H1 (cell line): ENCODE measurements at regions not wholly inside any gene's neighbourhood (a gene's known extent, or its start where the extent isn't known, plus 50 kb on each side); places are given as distances from the start of the nearest gene placed in this dataset.

Source experiments
- CTCF ChIA-PET: fragments of 300-600 bp; sonication (Branson Sonifier 250); formaldehyde crosslinking; loops from one replicate; lab custom pipeline; 2021; ENCODE audit not compliant: partially characterized antibody; lab: Charles Lee
- POLR2A ChIA-PET: fragments of 300-600 bp; sonication (Branson Sonifier 250); formaldehyde crosslinking; loops from one replicate; lab custom pipeline; 2021; ENCODE audit warnings: inconsistent platforms; ENCODE audit not compliant: partially characterized antibody; lab: Charles Lee
- DNase-seq, 2 experiments: peaks; one replicate each; pipeline versions ENCODE4 v3.0.0 to v3.0.0-alpha.2; 2010 to 2022; ENCODE audit warnings: low spot score in 2 of 2, low read depth in 1 of 2, mixed read lengths in 1 of 2
- FAIRE-seq: peaks from 2 replicates; lab custom pipeline; 2011; peaks lifted over from hg19 to GRCh38; lab: Jason Lieb, UNC
- H2AFZ ChIP-seq: 2 replicates; pipeline ENCODE4 v1.8.1; 2012; ENCODE audit warnings: low read length, inconsistent platforms
- H2AK5ac ChIP-seq: 2 replicates; pipeline ENCODE4 v1.6.1; 2013; ENCODE audit warnings: low read depth, low read length
- H2BK120ac ChIP-seq: replicated peaks from 2 replicates; pipeline ENCODE3; 2013; ENCODE audit warnings: low read depth, low read length, inconsistent platforms
- H2BK12ac ChIP-seq: 2 replicates; pipeline ENCODE4 v1.6.1; 2013; ENCODE audit warnings: low read depth, low read length
- H2BK15ac ChIP-seq: 2 replicates; pipeline ENCODE4 v1.6.1; 2013; ENCODE audit warnings: low read length
- H2BK20ac ChIP-seq: 2 replicates; pipeline ENCODE4 v1.6.1; 2013; ENCODE audit warnings: low read length
- H2BK5ac ChIP-seq: 2 replicates; pipeline ENCODE4 v1.6.1; 2013; ENCODE audit warnings: low read depth, low read length
- H3K14ac ChIP-seq: 2 replicates; pipeline ENCODE4 v1.6.1; 2013; ENCODE audit warnings: inconsistent platforms; ENCODE audit not compliant: insufficient read length
- H3K18ac ChIP-seq: 2 replicates; pipeline ENCODE4 v1.6.1; 2013; ENCODE audit warnings: low read length; ENCODE audit errors: extremely low read depth
- H3K23ac ChIP-seq: 2 replicates; pipeline ENCODE4 v1.6.1; 2013; ENCODE audit warnings: inconsistent platforms; ENCODE audit not compliant: insufficient read length
- H3K23me2 ChIP-seq: 2 replicates; pipeline ENCODE4 v1.6.1; 2013; ENCODE audit warnings: low read depth, low read length
- H3K27ac ChIP-seq: 2 replicates; pipeline ENCODE4 v1.6.1; 2011; ENCODE audit warnings: low read depth, low read length, inconsistent platforms
- H3K27me3 ChIP-seq, 4 experiments: replicated peaks in 1 of 4; 1 replicate in 1 of 4; 2 replicates in 3 of 4; pipeline versions ENCODE4 v1.6.1 to v1.8.1; 2011 to 2013; ENCODE audit warnings: low read length in 3 of 4, mild to moderate bottlenecking in 3 of 4, inconsistent platforms in 2 of 4, mixed read lengths in 2 of 4, moderate library complexity in 1 of 4; ENCODE audit not compliant: control insufficient read depth in 3 of 4, insufficient read depth in 3 of 4; ENCODE audit errors: extremely low read depth in 1 of 4
- H3K36me3 ChIP-seq, 4 experiments: 2 replicates each; pipeline versions ENCODE4 v1.6.1 to v1.8.1; 2011 to 2013; ENCODE audit warnings: mild to moderate bottlenecking in 4 of 4, low read length in 3 of 4, moderate library complexity in 2 of 4, control low read depth in 1 of 4, inconsistent platforms in 1 of 4; ENCODE audit not compliant: insufficient read depth in 4 of 4, control insufficient read depth in 2 of 4
- H3K4ac ChIP-seq: replicated peaks from 2 replicates; pipeline ENCODE3; 2013; ENCODE audit warnings: low read length, low read depth, mixed read lengths, inconsistent platforms; ENCODE audit not compliant: insufficient read length
- H3K4me1 ChIP-seq, 4 experiments: replicated peaks in 1 of 4; 1 replicate in 1 of 4; 2 replicates in 3 of 4; pipeline versions ENCODE4 v1.6.1 to v1.8.1; 2011 to 2013; ENCODE audit warnings: low read length in 3 of 4, inconsistent platforms in 2 of 4, mixed read lengths in 1 of 4; ENCODE audit not compliant: insufficient read depth in 4 of 4, control insufficient read depth in 3 of 4
- H3K4me2 ChIP-seq, 2 experiments: 2 replicates each; pipeline versions ENCODE4 v1.6.1 to v1.8.1; 2011 to 2013; ENCODE audit warnings: low read depth in 2 of 2, low read length in 2 of 2, control low read depth in 1 of 2, inconsistent platforms in 1 of 2, mild to moderate bottlenecking in 1 of 2; ENCODE audit not compliant: insufficient read depth in 1 of 2
- H3K4me3 ChIP-seq, 4 experiments: fragments of 200-600, 300-600 bp in 1 of 4; sonication (generic), shearing (Covaris generic), sonication (Bioruptor Twin) in 1 of 4; 2 replicates each; pipeline versions ENCODE4 v1.5.1 to v1.8.1; 2011 to 2016; ENCODE audit warnings: low read length in 4 of 4, low read depth in 3 of 4, control low read depth in 2 of 4, inconsistent platforms in 2 of 4, mild to moderate bottlenecking in 2 of 4, mixed read lengths in 1 of 4, moderate library complexity in 1 of 4; ENCODE audit not compliant: insufficient read depth in 2 of 4; ENCODE audit errors: extremely low read depth in 1 of 4
- H3K56ac ChIP-seq: replicated peaks from 2 replicates; pipeline ENCODE3; 2013; ENCODE audit warnings: low read depth, mild to moderate bottlenecking, mixed read lengths, low read length, inconsistent platforms; ENCODE audit not compliant: insufficient read length
- H3K79me1 ChIP-seq: 2 replicates; pipeline ENCODE4 v1.6.1; 2013; ENCODE audit warnings: low read depth, low read length, control low read depth
- H3K79me2 ChIP-seq, 2 experiments: 2 replicates each; pipeline versions ENCODE4 v1.6.1 to v1.8.1; 2012 to 2013; ENCODE audit warnings: low read length in 2 of 2, mild to moderate bottlenecking in 2 of 2, inconsistent platforms in 1 of 2; ENCODE audit not compliant: insufficient read depth in 2 of 2, control insufficient read depth in 1 of 2
- H3K9ac ChIP-seq, 4 experiments: replicated peaks in 1 of 4; 1 replicate in 1 of 4; 2 replicates in 3 of 4; pipeline versions ENCODE4 v1.6.1 to v1.8.1; 2011 to 2013; ENCODE audit warnings: low read depth in 3 of 4, low read length in 3 of 4, control low read depth in 2 of 4, mild to moderate bottlenecking in 2 of 4, moderate library complexity in 2 of 4, inconsistent platforms in 1 of 4; ENCODE audit errors: extremely low read depth in 1 of 4
- H3K9me3 ChIP-seq, 2 experiments: 2 replicates each; pipeline versions ENCODE4 v1.6.1 to v1.8.1; 2012 to 2013; ENCODE audit warnings: mild to moderate bottlenecking in 2 of 2, moderate library complexity in 2 of 2, control low read depth in 1 of 2, inconsistent platforms in 1 of 2, low read depth in 1 of 2, low read length in 1 of 2, mixed read lengths in 1 of 2; ENCODE audit not compliant: insufficient read depth in 2 of 2
- H4K20me1 ChIP-seq, 2 experiments: replicated peaks in 1 of 2; 2 replicates each; pipeline versions ENCODE3 to v1.8.1; 2011 to 2013; ENCODE audit warnings: inconsistent platforms in 2 of 2, low read length in 2 of 2, mild to moderate bottlenecking in 1 of 2; ENCODE audit not compliant: insufficient read depth in 2 of 2, control insufficient read depth in 1 of 2
- H4K5ac ChIP-seq: 2 replicates; pipeline ENCODE4 v1.6.1; 2013; ENCODE audit warnings: low read length, low read depth, mixed read lengths, inconsistent platforms; ENCODE audit not compliant: insufficient read length
- H4K8ac ChIP-seq: 2 replicates; pipeline ENCODE4 v1.8.0; 2013; ENCODE audit warnings: mild to moderate bottlenecking, moderate library complexity, low read length, inconsistent platforms; ENCODE audit not compliant: insufficient read depth; ENCODE audit errors: extremely low read depth
- H4K91ac ChIP-seq: replicated peaks from 2 replicates; pipeline ENCODE3; 2013; ENCODE audit warnings: low read length, mixed read lengths, inconsistent platforms; ENCODE audit not compliant: insufficient read length
- E2F6 ChIP-seq: IDR thresholded peaks from 2 replicates; pipeline ENCODE4 v1.6.1; 2012; ENCODE audit warnings: inconsistent platforms
- PHF8 ChIP-seq: fragments of 200-600 bp; sonication (generic); conservative IDR thresholded peaks from 2 replicates; pipeline ENCODE4 v1.7.1; 2012; ENCODE audit warnings: low read depth, mild to moderate bottlenecking, inconsistent platforms, low read length, moderate library complexity
- SUZ12 ChIP-seq: fragments of 200-600 bp; sonication (generic); IDR thresholded peaks from 2 replicates; pipeline ENCODE4 v1.6.1; 2012; ENCODE audit warnings: mild to moderate bottlenecking, inconsistent platforms, low read length, moderate library complexity, mixed read lengths
- TBP ChIP-seq: IDR thresholded peaks from 2 replicates; pipeline ENCODE4 v1.6.1; 2011; ENCODE audit warnings: low read depth, low read length, improper control_type of control experiment
- whole genome bisulfite sequencing, 2 experiments: shearing (Covaris generic) in 1 of 2; methylation state at CpG; one replicate each; pipeline versions ENCODE4 v1.1.6 to v1.1.7; 2013 to 2015; ENCODE audit warnings: low lambda C conversion rate in 2 of 2, mixed read lengths in 2 of 2, inconsistent platforms in 1 of 2, low coverage in 1 of 2, missing lambda C conversion rate in 1 of 2; ENCODE audit not compliant: insufficient replicate concordance in 2 of 2, insufficient coverage in 1 of 2, insufficient read length in 1 of 2; ENCODE audit errors: extremely low coverage in 1 of 2, missing lambda C conversion rate in 1 of 2; 5-methylcytosine and 5-hydroxymethylcytosine counted together

DNA sequence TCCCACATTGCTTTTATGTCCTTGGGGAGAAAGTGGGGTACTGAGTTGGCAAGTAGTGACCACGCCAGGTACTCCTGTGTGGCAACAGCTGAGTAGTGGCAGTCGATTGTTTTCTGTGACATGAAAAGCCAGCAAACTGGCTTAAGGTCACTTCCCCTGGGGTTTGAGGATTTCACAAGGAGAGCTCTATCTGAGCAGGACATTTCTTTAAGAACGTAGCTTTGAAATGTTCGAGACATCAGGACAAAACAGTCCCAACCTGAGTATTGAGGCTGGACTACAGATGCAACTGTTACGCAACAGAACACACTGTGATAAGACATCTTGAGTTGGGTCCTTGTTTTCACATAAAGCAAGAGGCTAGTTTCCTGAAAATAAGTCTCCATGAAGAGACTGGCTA lies 146.7 kb upstream of the KLF14 start:
- no peak overlapping the region for H3K18ac ChIP-seq
- 93% methylated on average over 5 of the region's 5 CpGs; no CpG with 5 or more reads in 1 of the 2 experiments for WGBS, 2 experiments
- H4K8ac ChIP-seq: no peak overlapping the region
- no peaks in the 10 kb centered on the region for H3K9me3 ChIP-seq
- ChIA-PET POLR2A (interaction anchor here (1.4 kb wide), 1 partner anchor 9 kb away, joined by 4 read pairs; no protein-coding TSS in a partner anchor), CTCF (interaction anchor here (0.6 to 10.4 kb wide), 3 partner anchors 8 to 16 kb away, joined by 3 to 120 read pairs (median 4); no protein-coding TSS in a partner anchor)
- H2BK5ac ChIP-seq: no peak overlapping the region
- no peaks in the 10 kb centered on the region for H3K27me3 ChIP-seq
- no peak overlapping the region for H3K56ac ChIP-seq
- H3K9ac ChIP-seq: no peak overlapping the region
- H2AK5ac ChIP-seq: no peak overlapping the region
- no peaks in the 10 kb centered on the region for H3K23me2 ChIP-seq
- no peaks in the 10 kb centered on the region for H4K20me1 ChIP-seq
- peak in 1 of 2 experiments; percentile 13 for DNase-seq
- no peak overlapping the region for H2BK20ac ChIP-seq
- no peak for FAIRE-seq
- no peak overlapping the region for H4K5ac ChIP-seq
- H3K4me1 ChIP-seq: peaks cover 0 to 13% (median 3%) of the 10 kb centered on the region in 4 experiments; a peak in 3 of 7 replicates
- no peak overlapping the region for H4K91ac ChIP-seq
- no peak overlapping the region for H3K14ac ChIP-seq
- H3K4ac ChIP-seq: no peak overlapping the region
- H3K79me1 ChIP-seq: no peaks in the 10 kb centered on the region
- H3K79me2 ChIP-seq: no peaks in the 10 kb centered on the region
- no peak overlapping the region for H3K4me2 ChIP-seq
- no peak overlapping the region for H2BK15ac ChIP-seq
- no peak overlapping the region for H2AFZ ChIP-seq
- no peak overlapping the region for H2BK120ac ChIP-seq
- H3K36me3 ChIP-seq: peaks cover 0 to 3% (median 0%) of the 10 kb centered on the region in 4 experiments; a peak in 1 of 8 replicates
- H3K23ac ChIP-seq: no peak overlapping the region
- no peak overlapping the region for H2BK12ac ChIP-seq
- no peak overlapping the region for H3K27ac ChIP-seq
- H3K4me3 ChIP-seq: no peak overlapping the region
- TF ChIP-seq SUZ12 (no peak), PHF8 (no peak), E2F6 (no peak), TBP (no peak)
